Karpas-422 (cell line): ENCODE measurements at regions not wholly inside any gene's neighbourhood (a gene's known extent, or its start where the extent isn't known, plus 50 kb on each side); places are given as distances from the start of the nearest gene placed in this dataset.

Source experiments
- DNase-seq: peaks from one replicate; pipeline ENCODE4 v3.0.0-alpha.2; 2015
- H2AFZ ChIP-seq: fragments of 200-600 bp; sonication (generic); 2 replicates; pipeline ENCODE4 v1.6.1; 2014; ENCODE audit warnings: antibody characterized with exemption, low read length, mixed read lengths
- H3K27ac ChIP-seq: fragments of 200-600 bp; sonication (generic); 2 replicates; pipeline ENCODE4 v1.5.1; 2014; ENCODE audit warnings: mild to moderate bottlenecking, low read length, moderate library complexity
- H3K27me3 ChIP-seq: fragments of 200-600 bp; sonication (generic); 2 replicates; pipeline ENCODE4 v1.6.1; 2014; ENCODE audit warnings: low read length, mixed read lengths
- H3K36me3 ChIP-seq: fragments of 200-600 bp; sonication (generic); 2 replicates; pipeline ENCODE4 v1.6.1; 2014; ENCODE audit warnings: low read length, mixed read lengths; ENCODE audit not compliant: insufficient read depth
- H3K4me1 ChIP-seq: fragments of 200-600 bp; sonication (generic); 2 replicates; pipeline ENCODE4 v1.6.1; 2014; ENCODE audit warnings: mild to moderate bottlenecking, low read length, mixed read lengths
- H3K4me2 ChIP-seq: fragments of 200-600 bp; sonication (generic); 2 replicates; pipeline ENCODE4 v1.6.1; 2014; ENCODE audit warnings: low read length, low read depth, mild to moderate bottlenecking; ENCODE audit not compliant: poor library complexity, severe bottlenecking
- H3K4me3 ChIP-seq: fragments of 200-600 bp; sonication (generic); 2 replicates; pipeline ENCODE4 v1.5.1; 2014; ENCODE audit warnings: mild to moderate bottlenecking, antibody characterized with exemption, low read length, mixed read lengths
- H3K79me2 ChIP-seq: fragments of 200-600 bp; sonication (generic); 2 replicates; pipeline ENCODE4 v1.6.1; 2014; ENCODE audit warnings: mild to moderate bottlenecking, low read length, mixed read lengths
- H3K9ac ChIP-seq: fragments of 200-600 bp; sonication (generic); 2 replicates; pipeline ENCODE4 v1.6.0; 2014; ENCODE audit warnings: low read length
- H3K9me2 ChIP-seq: fragments of 200-600 bp; sonication (generic), shearing (Covaris generic); replicated peaks from 2 replicates; pipeline ENCODE4 v1.6.0; 2014; ENCODE audit warnings: mild to moderate bottlenecking, low read length, moderate library complexity; ENCODE audit not compliant: insufficient read depth
- H3K9me3 ChIP-seq: fragments of 300-700, 200-600 bp; sonication (generic); 2 replicates; pipeline ENCODE4 v1.6.1; 2014; ENCODE audit warnings: low read length, mixed read lengths
- H4K20me1 ChIP-seq: fragments of 200-600 bp; sonication (generic); 2 replicates; pipeline ENCODE4 v1.6.1; 2014; ENCODE audit warnings: mild to moderate bottlenecking, antibody characterized with exemption, low read length, low read depth; ENCODE audit not compliant: insufficient read depth

GRCh38 chr4:35493977-35494376 is 750.3 kb downstream of the ARAP2 start:
- Histone ChIP-seq H3K4me3 (no peak overlapping the region), H3K27ac (no peak overlapping the region), H3K9ac (no peak overlapping the region), H3K36me3 (no peaks in the 10 kb centered on the region), H3K9me3 (peaks cover 15% of the 10 kb centered on the region), H3K4me1 (no peaks in the 10 kb centered on the region), H4K20me1 (no peaks in the 10 kb centered on the region), H3K9me2 (no peaks in the 10 kb centered on the region), H3K79me2 (no peaks in the 10 kb centered on the region), H3K27me3 (no peaks in the 10 kb centered on the region), H3K4me2 (no peak overlapping the region), H2AFZ (no peak overlapping the region)
- DNase-seq = no peak

- no peak overlapping the region for H3K27ac ChIP-seq
- H4K20me1 ChIP-seq = no peaks in the 10 kb centered on the region
- no peaks in the 10 kb centered on the region for H3K4me1 ChIP-seq
- no peak overlapping the region for H3K4me2 ChIP-seq
- H3K36me3 ChIP-seq = no peaks in the 10 kb centered on the region
- H3K79me2 ChIP-seq = no peaks in the 10 kb centered on the region
- no peak overlapping the region for H3K4me3 ChIP-seq
- DNase-seq = no peak
- H3K9ac ChIP-seq = no peak overlapping the region
- no peak overlapping the region for H2AFZ ChIP-seq
- H3K9me3 ChIP-seq = peaks cover 19% of the 10 kb centered on the region
- no peaks in the 10 kb centered on the region for H3K27me3 ChIP-seq
- H3K9me2 ChIP-seq = no peaks in the 10 kb centered on the region
Measured at GRCh38 chr4:35494955-35495354, 749.4 kb downstream of the ARAP2 start.

- no peak overlapping the region for H3K9ac ChIP-seq
- DNase-seq = no peak
- no peak overlapping the region for H3K4me3 ChIP-seq
- no peaks in the 10 kb centered on the region for H3K9me2 ChIP-seq
- no peak overlapping the region for H3K27ac ChIP-seq
- H3K79me2 ChIP-seq = no peaks in the 10 kb centered on the region
- no peaks in the 10 kb centered on the region for H3K36me3 ChIP-seq
- H2AFZ ChIP-seq = no peak overlapping the region
- no peaks in the 10 kb centered on the region for H3K4me1 ChIP-seq
- H4K20me1 ChIP-seq = no peaks in the 10 kb centered on the region
- no peak overlapping the region for H3K4me2 ChIP-seq
- peaks cover 24% of the 10 kb centered on the region for H3K9me3 ChIP-seq
- no peaks in the 10 kb centered on the region for H3K27me3 ChIP-seq
Measured at GRCh38 chr4:35500812-35501211, 743.5 kb downstream of the ARAP2 start.

GRCh38 chr4:35503435-35503834 is 740.9 kb downstream of the ARAP2 start:
- H3K36me3 ChIP-seq = no peaks in the 10 kb centered on the region
- no peaks in the 10 kb centered on the region for H4K20me1 ChIP-seq
- no peak overlapping the region for H2AFZ ChIP-seq
- no peak for DNase-seq
- no peaks in the 10 kb centered on the region for H3K4me1 ChIP-seq
- H3K9ac ChIP-seq = no peak overlapping the region
- H3K9me3 ChIP-seq = peaks cover 30% of the 10 kb centered on the region
- H3K9me2 ChIP-seq = no peaks in the 10 kb centered on the region
- no peaks in the 10 kb centered on the region for H3K79me2 ChIP-seq
- H3K4me2 ChIP-seq = no peak overlapping the region
- no peaks in the 10 kb centered on the region for H3K27me3 ChIP-seq
- no peak overlapping the region for H3K27ac ChIP-seq
- H3K4me3 ChIP-seq = no peak overlapping the region

GRCh38 chr4:35506161-35506560 is 738.2 kb downstream of the ARAP2 start:
- no peak overlapping the region for H3K4me2 ChIP-seq
- H3K9ac ChIP-seq = no peak overlapping the region

GRCh38 chr4:35511851-35512250 is 732.5 kb downstream of the ARAP2 start:
- Histone ChIP-seq H2AFZ (no peak overlapping the region), H3K27me3 (no peaks in the 10 kb centered on the region), H3K9ac (no peak overlapping the region), H3K9me3 (peaks cover 20% of the 10 kb centered on the region; the same call in 1 of the 2 replicates), H3K79me2 (no peaks in the 10 kb centered on the region), H3K4me1 (no peaks in the 10 kb centered on the region), H3K4me3 (no peak overlapping the region), H3K9me2 (no peaks in the 10 kb centered on the region), H4K20me1 (no peaks in the 10 kb centered on the region), H3K27ac (no peak overlapping the region), H3K36me3 (no peaks in the 10 kb centered on the region), H3K4me2 (no peak overlapping the region)
- DNase-seq = no peak

More at GRCh38 chr4:35506161-35506560, 738.2 kb downstream of the ARAP2 start:
- Histone ChIP-seq H3K9me2 (no peaks in the 10 kb centered on the region), H3K4me3 (no peak overlapping the region), H3K4me1 (no peaks in the 10 kb centered on the region), H3K36me3 (no peaks in the 10 kb centered on the region), H3K27me3 (no peaks in the 10 kb centered on the region), H3K79me2 (no peaks in the 10 kb centered on the region), H4K20me1 (no peaks in the 10 kb centered on the region), H3K27ac (no peak overlapping the region), H2AFZ (no peak overlapping the region), H3K9me3 (peaks cover 22% of the 10 kb centered on the region)
- DNase-seq = no peak

GRCh38 chr4:35516102-35516501 is 728.2 kb downstream of the ARAP2 start:
- no peaks in the 10 kb centered on the region for H3K79me2 ChIP-seq
- H3K27me3 ChIP-seq = no peaks in the 10 kb centered on the region
- no peak overlapping the region for H2AFZ ChIP-seq
- H3K36me3 ChIP-seq = no peaks in the 10 kb centered on the region
- no peaks in the 10 kb centered on the region for H3K9me2 ChIP-seq
- no peak overlapping the region for H3K27ac ChIP-seq
- H3K9ac ChIP-seq = no peak overlapping the region
- no peak overlapping the region for H3K4me3 ChIP-seq
- no peak overlapping the region for H3K4me2 ChIP-seq
- DNase-seq = no peak
- H3K9me3 ChIP-seq = peaks cover 20% of the 10 kb centered on the region; the same call in 1 of the 2 replicates
- H4K20me1 ChIP-seq = no peaks in the 10 kb centered on the region
- no peaks in the 10 kb centered on the region for H3K4me1 ChIP-seq

- Histone ChIP-seq H3K9me2 (no peaks in the 10 kb centered on the region), H3K27me3 (no peaks in the 10 kb centered on the region), H3K4me1 (no peaks in the 10 kb centered on the region), H3K79me2 (no peaks in the 10 kb centered on the region), H3K9ac (no peak overlapping the region), H3K4me2 (no peak overlapping the region), H3K27ac (no peak overlapping the region), H2AFZ (no peak overlapping the region), H3K9me3 (peaks cover 19% of the 10 kb centered on the region; the same call in 1 of the 2 replicates), H4K20me1 (no peaks in the 10 kb centered on the region), H3K36me3 (no peaks in the 10 kb centered on the region), H3K4me3 (no peak overlapping the region)
- DNase-seq = no peak
Measured at GRCh38 chr4:35520059-35520458, 724.3 kb downstream of the ARAP2 start.

GRCh38 chr4:35521682-35522081 is 722.6 kb downstream of the ARAP2 start:
- H3K4me2 ChIP-seq = no peak overlapping the region
- no peak overlapping the region for H3K4me3 ChIP-seq
- no peak overlapping the region for H3K9ac ChIP-seq
- no peak overlapping the region for H3K27ac ChIP-seq
- H3K9me3 ChIP-seq = peaks cover 14% of the 10 kb centered on the region; the same call in 1 of the 2 replicates
- H3K4me1 ChIP-seq = no peaks in the 10 kb centered on the region
- no peaks in the 10 kb centered on the region for H3K9me2 ChIP-seq
- H3K79me2 ChIP-seq = no peaks in the 10 kb centered on the region
- no peaks in the 10 kb centered on the region for H4K20me1 ChIP-seq
- no peak for DNase-seq
- H2AFZ ChIP-seq = no peak overlapping the region
- no peaks in the 10 kb centered on the region for H3K27me3 ChIP-seq
- H3K36me3 ChIP-seq = no peaks in the 10 kb centered on the region
